GM12878 (cell line): ENCODE measurements at regions not wholly inside any gene's neighbourhood (a gene's known extent, or its start where the extent isn't known, plus 50 kb on each side); places are given as distances from the start of the nearest gene placed in this dataset.

Experiments
- ATAC-seq: fragments of 200-7000 bp; cut with Tn5 transposase; 3 replicates; pipeline ENCODE4 v1.9.1; 2020; ENCODE audit warnings: mild to moderate bottlenecking, moderate library complexity
- BruUV-seq: library from RNA; stranded (reverse); fragments of 400-500 nt; replicated peaks from 2 replicates; lab custom pipeline; 2021; lab: Mats Ljungman, UMichigan
- CTCF ChIA-PET: fragments of 300-600 bp; sonication (Branson Sonifier 250); formaldehyde crosslinking; extraction: SDS; loops from one replicate; lab custom pipeline; 2021; ENCODE audit warnings: inconsistent platforms; lab: Yijun Ruan, JAX
- POLR2A ChIA-PET: fragments of 350-600 bp; formaldehyde crosslinking; extraction: SDS; loops from one replicate; lab custom pipeline; 2021; ENCODE audit warnings: inconsistent platforms; lab: Charles Lee
- RAD21 ChIA-PET: fragments of 300-600 bp; sonication (Branson Sonifier 250); formaldehyde crosslinking; loops from one replicate; lab custom pipeline; 2023; ENCODE audit warnings: antibody characterized with exemption; ENCODE audit not compliant: unreplicated experiment; lab: Charles Lee
- SMC1A ChIA-PET: fragments of 300-600 bp; sonication (Branson Sonifier 250); formaldehyde crosslinking; loops from one replicate; lab custom pipeline; 2023; ENCODE audit not compliant: unreplicated experiment, uncharacterized antibody; lab: Charles Lee
- DNase-seq: peaks from one replicate; pipeline ENCODE4 v3.0.0-alpha.2; 2011; ENCODE audit warnings: low read depth, low spot score
- FAIRE-seq: peaks from 3 replicates; lab custom pipeline; 2011; peaks lifted over from hg19 to GRCh38; lab: Jason Lieb, UNC
- H2AFZ ChIP-seq: 2 replicates; pipeline ENCODE4 v1.6.0; 2011; ENCODE audit warnings: low read depth, low read length, control low read depth; ENCODE audit not compliant: control insufficient read depth
- H3K27ac ChIP-seq: 2 replicates; pipeline ENCODE4 v1.5.1; 2011; ENCODE audit warnings: control low read depth; ENCODE audit not compliant: control insufficient read depth, insufficient read depth
- H3K27me3 ChIP-seq, 2 experiments: replicated peaks in 1 of 2; 2 replicates each; pipeline versions ENCODE4 v1.6.0 to v1.6.1; 2011; ENCODE audit warnings: low read length in 1 of 2; ENCODE audit not compliant: control insufficient read depth in 2 of 2, insufficient read depth in 2 of 2
- H3K36me3 ChIP-seq, 2 experiments: 2 replicates each; pipeline ENCODE4 v1.5.1; 2011; ENCODE audit warnings: low read length in 1 of 2; ENCODE audit not compliant: control insufficient read depth in 2 of 2, insufficient read depth in 2 of 2
- H3K4me1 ChIP-seq: 2 replicates; pipeline ENCODE4 v1.6.1; 2011; ENCODE audit warnings: mild to moderate bottlenecking, low read length, moderate library complexity, mixed read lengths; ENCODE audit not compliant: control insufficient read depth, insufficient read depth
- H3K4me2 ChIP-seq: 2 replicates; pipeline ENCODE4 v1.6.0; 2011; ENCODE audit warnings: control low read depth; ENCODE audit not compliant: control insufficient read depth, insufficient read depth
- H3K4me3 ChIP-seq: fragments of 200-600 bp; sonication (generic); 2 replicates; pipeline ENCODE4 v1.5.1; 2016
- H3K79me2 ChIP-seq: 2 replicates; pipeline ENCODE4 v1.6.0; 2011; ENCODE audit warnings: low read length; ENCODE audit not compliant: control insufficient read depth, insufficient read depth
- H3K9ac ChIP-seq: 2 replicates; pipeline ENCODE4 v1.8.0; 2011; ENCODE audit warnings: low read length, control low read depth, mixed read lengths; ENCODE audit not compliant: control insufficient read depth, insufficient read depth
- H3K9me3 ChIP-seq: replicated peaks from 3 replicates; pipeline ENCODE4 v1.5.1; 2011; ENCODE audit warnings: mild to moderate bottlenecking, low read length; ENCODE audit not compliant: control insufficient read depth, insufficient read depth
- H4K20me1 ChIP-seq: 2 replicates; pipeline ENCODE4 v1.6.0; 2011; ENCODE audit not compliant: control insufficient read depth, insufficient read depth
- ASH2L ChIP-seq: fragments of 300-600, 200-600 bp; sonication (generic); IDR thresholded peaks from 2 replicates; pipeline ENCODE4 v1.6.1; 2017; ENCODE audit warnings: low read depth, mild to moderate bottlenecking, borderline replicate concordance
- BCL11A ChIP-seq: IDR thresholded peaks from 2 replicates; pipeline ENCODE4 v1.6.1; 2011; ENCODE audit warnings: low read depth, low read length
- BCLAF1 ChIP-seq: fragments of 450-650 bp; IDR thresholded peaks from 2 replicates; pipeline ENCODE4 v1.6.1; 2017; ENCODE audit warnings: antibody characterized with exemption, mild to moderate bottlenecking, moderate library complexity
- CBFB ChIP-seq: IDR thresholded peaks from 2 replicates; pipeline ENCODE4 v1.6.1; 2016; ENCODE audit warnings: antibody characterized with exemption, low read depth
- CBX5 ChIP-seq: sonication (generic); IDR thresholded peaks from 2 replicates; pipeline ENCODE4 v1.6.1; 2016; ENCODE audit warnings: low read depth, moderate library complexity, mild to moderate bottlenecking, inconsistent platforms
- CHD4 ChIP-seq: fragments of 200-600 bp; sonication (generic); IDR thresholded peaks from 2 replicates; pipeline ENCODE4 v1.6.1; 2016; ENCODE audit warnings: mild to moderate bottlenecking
- CTCF ChIP-seq, 3 experiments: IDR thresholded peaks in 2 of 3; conservative IDR thresholded peaks in 1 of 3; 2 replicates each; pipeline ENCODE4 v1.5.1; 2011; ENCODE audit warnings: low read depth in 3 of 3, low read length in 3 of 3, mild to moderate bottlenecking in 3 of 3, control low read depth in 2 of 3, moderate library complexity in 2 of 3, inconsistent platforms in 1 of 3, mixed read lengths in 1 of 3; ENCODE audit not compliant: control insufficient read depth in 2 of 3, insufficient read depth in 1 of 3; ENCODE audit errors: extremely low read depth in 1 of 3
- EED ChIP-seq: sonication (generic); IDR thresholded peaks from 2 replicates; pipeline ENCODE4 v1.6.1; 2016; ENCODE audit warnings: antibody characterized with exemption, low read depth
- HCFC1 ChIP-seq: fragments of 150-350 bp; IDR thresholded peaks from 2 replicates; pipeline ENCODE4 v1.6.1; 2014; ENCODE audit warnings: low read length
- MEF2B ChIP-seq: fragments of 450-650 bp; IDR thresholded peaks from 2 replicates; pipeline ENCODE4 v1.6.1; 2018; ENCODE audit warnings: mild to moderate bottlenecking, moderate library complexity; ENCODE audit not compliant: partially characterized antibody, poor library complexity, severe bottlenecking
- POLR2AphosphoS2 ChIP-seq: IDR thresholded peaks from 2 replicates; pipeline ENCODE4 v1.6.1; 2011; ENCODE audit warnings: low read depth, mild to moderate bottlenecking, low read length, improper control_type of control experiment, moderate library complexity
- SIX5 ChIP-seq: IDR thresholded peaks from 2 replicates; pipeline ENCODE4 v1.6.1; 2011; ENCODE audit warnings: mild to moderate bottlenecking, low read depth, low read length, moderate library complexity; ENCODE audit not compliant: severe bottlenecking
- SMAD5 ChIP-seq: IDR thresholded peaks from 2 replicates; pipeline ENCODE4 v1.6.1; 2016; ENCODE audit warnings: antibody characterized with exemption, low read depth
- STAT1 ChIP-seq: fragments of 450-650 bp; conservative IDR thresholded peaks from 2 replicates; pipeline ENCODE4 v1.6.1; 2014; ENCODE audit warnings: antibody characterized with exemption, mild to moderate bottlenecking
- WRNIP1 ChIP-seq: IDR thresholded peaks from 2 replicates; pipeline ENCODE4 v1.6.1; 2011; ENCODE audit warnings: low read depth, low read length, improper control_type of control experiment, borderline replicate concordance
- ZNF207 ChIP-seq: fragments of 450-650 bp; IDR thresholded peaks from 2 replicates; pipeline ENCODE4 v1.6.1; 2014; ENCODE audit warnings: antibody characterized with exemption, mild to moderate bottlenecking, borderline replicate concordance
- in situ Hi-C: fragments of 300-500 bp; cut with MboI; formaldehyde crosslinking; loops from 9 replicates; pipeline ENCODE4 v1.14.3; 2018; ENCODE audit warnings: mixed read lengths
- intact Hi-C: fragments of 100-400 bp; cut with micrococcal nuclease; formaldehyde crosslinking; loops from one replicate; pipeline ENCODE4 v1.14.2; 2022; ENCODE audit not compliant: unreplicated experiment

- POLR2A ChIA-PET, result no interaction called here
- FAIRE-seq, result no peak
Observed at GRCh38 chr14:83709116-83709515, 1820.8 kb upstream of the FLRT2 start.

More at GRCh38 chr14:83709116-83709515, 1820.8 kb upstream of the FLRT2 start:
- ChIA-PET CTCF (no interaction called here), SMC1A (no interaction called here), RAD21 (no interaction called here)
- no TSS peak for BruUV-seq
- H3K4me1 ChIP-seq, result no peaks in the 10 kb centered on the region
- TF ChIP-seq CHD4, result no peak
- no peak for TF ChIP-seq BCL11A
- no peak for TF ChIP-seq MEF2B
- no peak for TF ChIP-seq CBX5
- TF ChIP-seq WRNIP1, result no peak
- no peak for TF ChIP-seq CBFB
- no peak for TF ChIP-seq BCLAF1
- no peak for TF ChIP-seq SMAD5
- no peak for TF ChIP-seq HCFC1
- TF ChIP-seq ASH2L, result no peak
- TF ChIP-seq EED, result no peak
- TF ChIP-seq SIX5, result no peak
- TF ChIP-seq CTCF (IDR thresholded peaks at IDR 0.05 in 2 of 3, conservative IDR thresholded peaks at IDR 0.05 in 1 of 3; ENCODE audit: control insufficient read depth in 2 of 3, extremely low read depth in 1 of 3, insufficient read depth in 1 of 3, low read depth in 3 of 3, low read length in 3 of 3), result no peak
- no peak for TF ChIP-seq POLR2AphosphoS2
- no peak for TF ChIP-seq STAT1
- no peak for TF ChIP-seq ZNF207
- H3K27ac ChIP-seq, result no peak overlapping the region
- in situ Hi-C loops (no loop called here), intact Hi-C loops (no loop called here)
- no peaks in the 10 kb centered on the region for H4K20me1 ChIP-seq
- H3K36me3 ChIP-seq, result no peaks in the 10 kb centered on the region
- DNase-seq (no peak), ATAC-seq (no peak)
- no peak overlapping the region for H3K4me2 ChIP-seq
- H3K9ac ChIP-seq, result no peak overlapping the region
- no peak overlapping the region for H2AFZ ChIP-seq
- no peaks in the 10 kb centered on the region for H3K79me2 ChIP-seq
- no peak overlapping the region for H3K4me3 ChIP-seq
- no peaks in the 10 kb centered on the region for H3K27me3 ChIP-seq
- no peaks in the 10 kb centered on the region for H3K9me3 ChIP-seq
